HUES64 (cell line): ENCODE measurements at regions not wholly inside any gene's neighbourhood (a gene's known extent, or its start where the extent isn't known, plus 50 kb on each side); places are given as distances from the start of the nearest gene placed in this dataset.

Source experiments
- H3K27ac ChIP-seq: 2 replicates; pipeline ENCODE4 v1.7.0; 2013; ENCODE audit warnings: low read depth, low read length, inconsistent platforms
- H3K27me3 ChIP-seq: 2 replicates; pipeline ENCODE4 v1.6.1; 2013; ENCODE audit warnings: mild to moderate bottlenecking, low read length; ENCODE audit not compliant: insufficient read depth
- H3K36me3 ChIP-seq: 2 replicates; pipeline ENCODE4 v1.6.1; 2013; ENCODE audit warnings: mild to moderate bottlenecking, low read length; ENCODE audit not compliant: insufficient read depth
- H3K4me1 ChIP-seq: 2 replicates; pipeline ENCODE4 v1.6.1; 2013; ENCODE audit warnings: mild to moderate bottlenecking, low read length, moderate library complexity; ENCODE audit not compliant: insufficient read depth
- H3K4me3 ChIP-seq: 2 replicates; pipeline ENCODE4 v1.5.1; 2013; ENCODE audit warnings: mild to moderate bottlenecking, low read length, moderate library complexity
- H3K9ac ChIP-seq: 2 replicates; pipeline ENCODE4 v1.6.1; 2013; ENCODE audit warnings: mild to moderate bottlenecking, low read depth, low read length
- H3K9me3 ChIP-seq: 2 replicates; pipeline ENCODE4 v1.6.1; 2013; ENCODE audit warnings: low read depth, low read length; ENCODE audit not compliant: insufficient read depth
- WGBS: fragments of 150-250, 120-280 bp; methylation state at CpG from one replicate; pipeline ENCODE4 v1.1.7; 2013; ENCODE audit warnings: missing lambda C conversion rate; 5-methylcytosine and 5-hydroxymethylcytosine counted together

GRCh38 chr11:115765803-115766239 is 261.6 kb upstream of the CADM1 start:
- peaks cover 6% of the 10 kb centered on the region for H3K27me3 ChIP-seq
- 92% methylated on average over 6 of the region's 6 CpGs for WGBS
- H3K4me1 ChIP-seq: no peaks in the 10 kb centered on the region
- H3K36me3 ChIP-seq: no peaks in the 10 kb centered on the region
- H3K9ac ChIP-seq: no peak overlapping the region
- H3K27ac ChIP-seq: no peak overlapping the region
- H3K9me3 ChIP-seq: no peaks in the 10 kb centered on the region
- no peak overlapping the region for H3K4me3 ChIP-seq

GRCh38 chr11:115764176-115764575 is 260.0 kb upstream of the CADM1 start:
- H3K4me1 ChIP-seq: no peaks in the 10 kb centered on the region
- H3K36me3 ChIP-seq: no peaks in the 10 kb centered on the region
- H3K9me3 ChIP-seq: no peaks in the 10 kb centered on the region
- H3K27ac ChIP-seq: no peak overlapping the region
- no peak overlapping the region for H3K4me3 ChIP-seq
- H3K9ac ChIP-seq: no peak overlapping the region
- H3K27me3 ChIP-seq: peaks cover 23% of the 10 kb centered on the region
- WGBS: 74% methylated on average over 7 of the region's 7 CpGs

GRCh38 chr11:115761817-115762216 is 257.6 kb upstream of the CADM1 start:
- Histone ChIP-seq H3K9ac (no peak overlapping the region), H3K27ac (no peak overlapping the region), H3K27me3 (peaks cover 44% of the 10 kb centered on the region), H3K4me1 (no peaks in the 10 kb centered on the region), H3K36me3 (no peaks in the 10 kb centered on the region), H3K9me3 (no peaks in the 10 kb centered on the region), H3K4me3 (no peak overlapping the region)
- 80% methylated on average over 1 of the region's 1 CpG for WGBS

GRCh38 chr11:115761348-115761747 is 257.1 kb upstream of the CADM1 start:
- Histone ChIP-seq H3K36me3 (no peaks in the 10 kb centered on the region), H3K4me3 (no peak overlapping the region), H3K27me3 (peaks cover 47% of the 10 kb centered on the region), H3K4me1 (no peaks in the 10 kb centered on the region), H3K9me3 (no peaks in the 10 kb centered on the region), H3K9ac (no peak overlapping the region), H3K27ac (no peak overlapping the region)
- 86% methylated on average over 1 of the region's 1 CpG for WGBS

GRCh38 chr11:115760461-115761320 is 256.5 kb upstream of the CADM1 start:
- Histone ChIP-seq H3K27me3 (peaks cover 47% of the 10 kb centered on the region), H3K36me3 (no peaks in the 10 kb centered on the region), H3K9ac (no peak overlapping the region), H3K9me3 (no peaks in the 10 kb centered on the region), H3K27ac (no peak overlapping the region), H3K4me1 (no peaks in the 10 kb centered on the region), H3K4me3 (peak overlapping the region; percentile 65)
- 39% methylated on average over 19 of the region's 19 CpGs for WGBS

- Histone ChIP-seq H3K36me3 (no peaks in the 10 kb centered on the region), H3K9ac (peak overlapping the region; percentile 39; the same call in 1 of the 2 replicates), H3K27ac (no peak overlapping the region), H3K9me3 (no peaks in the 10 kb centered on the region), H3K27me3 (peaks cover 47% of the 10 kb centered on the region), H3K4me3 (peak overlapping the region; percentile 65), H3K4me1 (no peaks in the 10 kb centered on the region)
- WGBS: 3% methylated on average over 66 of the region's 70 CpGs
Measured at GRCh38 chr11:115759622-115760460, 255.6 kb upstream of the CADM1 start.

GRCh38 chr11:115758011-115758410 is 253.8 kb upstream of the CADM1 start:
- WGBS: 93% methylated on average over 8 of the region's 8 CpGs

GRCh38 chr11:115751243-115752015 is 247.2 kb upstream of the CADM1 start:
- no peak overlapping the region for H3K9ac ChIP-seq
- H3K9me3 ChIP-seq: no peaks in the 10 kb centered on the region
- WGBS: 46% methylated on average over 3 of the region's 6 CpGs
- no peak overlapping the region for H3K27ac ChIP-seq
- H3K4me1 ChIP-seq: 0 out of 2 replicates have a peak, but pooled peaks cover 6% of the 10 kb centered on the region
- H3K4me3 ChIP-seq: no peak overlapping the region
- no peaks in the 10 kb centered on the region for H3K36me3 ChIP-seq
- H3K27me3 ChIP-seq: peaks cover 35% of the 10 kb centered on the region

More at GRCh38 chr11:115758011-115758410, 253.8 kb upstream of the CADM1 start:
- peaks cover 50% of the 10 kb centered on the region for H3K27me3 ChIP-seq
- no peak overlapping the region for H3K4me3 ChIP-seq
- no peaks in the 10 kb centered on the region for H3K9me3 ChIP-seq
- no peaks in the 10 kb centered on the region for H3K4me1 ChIP-seq
- no peak overlapping the region for H3K27ac ChIP-seq
- H3K9ac ChIP-seq: no peak overlapping the region
- no peaks in the 10 kb centered on the region for H3K36me3 ChIP-seq

GRCh38 chr11:115745610-115746512 is 241.6 kb upstream of the CADM1 start:
- 90% methylated on average over 21 of the region's 22 CpGs for WGBS
- Histone ChIP-seq H3K9ac (no peak overlapping the region), H3K27ac (no peak overlapping the region), H3K9me3 (no peaks in the 10 kb centered on the region), H3K36me3 (no peaks in the 10 kb centered on the region), H3K27me3 (peaks cover 45% of the 10 kb centered on the region), H3K4me1 (peaks cover 17% of the 10 kb centered on the region), H3K4me3 (no peak overlapping the region)

GRCh38 chr11:115745066-115745465 is 240.9 kb upstream of the CADM1 start:
- Histone ChIP-seq H3K27ac (no peak overlapping the region), H3K9me3 (no peaks in the 10 kb centered on the region), H3K4me3 (no peak overlapping the region), H3K27me3 (peaks cover 44% of the 10 kb centered on the region), H3K36me3 (no peaks in the 10 kb centered on the region), H3K4me1 (peaks cover 15% of the 10 kb centered on the region), H3K9ac (no peak overlapping the region)
- WGBS: 33% methylated on average over 7 of the region's 7 CpGs
